ENCODE measurements at regions not wholly inside any gene's neighbourhood (a gene's known extent, or its start where the extent isn't known, plus 50 kb on each side); places are given as distances from the start of the nearest gene placed in this dataset.

- Histone ChIP-seq H3K18ac (ENCODE audit: insufficient read length, low read depth, low read length) (no peak overlapping the region), H4K91ac (ENCODE audit: insufficient read length, low read depth, low read length) (no peak overlapping the region), H2AFZ (ENCODE audit: low read length) (no peak overlapping the region), H3K9ac (ENCODE audit: extremely low read depth, insufficient read length, low read length) (no peak overlapping the region), H4K5ac (ENCODE audit: insufficient read length, low read depth, low read length) (no peak overlapping the region), H3K4me2 (ENCODE audit: insufficient read depth, insufficient read length, low read length) (no peak overlapping the region), H3T11ph (ENCODE audit: low read length) (no peak overlapping the region), H2BK12ac (ENCODE audit: insufficient read length, low read depth, low read length) (no peak overlapping the region), H2AK5ac (ENCODE audit: insufficient read length, low read length) (no peak overlapping the region), H4K8ac (replicated peaks; ENCODE audit: insufficient read length, low read depth, low read length) (no peak overlapping the region), H3K79me1 (ENCODE audit: insufficient read depth, low read depth, low read length, poor library complexity, severe bottlenecking) (no peaks in the 10 kb centered on the region), H3K4ac (ENCODE audit: low read depth, low read length) (no peak overlapping the region), H2BK15ac (ENCODE audit: low read depth, low read length) (no peak overlapping the region), H3K27me3 (ENCODE audit: insufficient read depth, low read length) (no peaks in the 10 kb centered on the region), H3K9me3 (ENCODE audit: control insufficient read depth, low read depth, low read length) (no peaks in the 10 kb centered on the region), H2BK5ac (ENCODE audit: insufficient read length, low read length) (no peak overlapping the region), H3K14ac (ENCODE audit: insufficient read depth, low read length) (no peak overlapping the region), H4K20me1 (ENCODE audit: control insufficient read depth, insufficient read depth, insufficient read length) (no peaks in the 10 kb centered on the region), H2BK20ac (ENCODE audit: low read depth, low read length, poor library complexity, severe bottlenecking) (no peak overlapping the region), H3K4me1 (ENCODE audit: insufficient read depth, low read length) (peaks cover 5% of the 10 kb centered on the region), H3K79me2 (ENCODE audit: insufficient read depth, low read length) (no peaks in the 10 kb centered on the region; the same call in 1 of the 2 replicates), H2BK120ac (ENCODE audit: low read depth, low read length, poor library complexity, severe bottlenecking) (no peak overlapping the region), H3K23ac (ENCODE audit: insufficient read length, low read depth, low read length) (no peak overlapping the region), H3K27ac (ENCODE audit: insufficient read length, low read depth, low read length) (no peak overlapping the region), H3K23me2 (ENCODE audit: insufficient read length, low read depth, low read length, poor library complexity, severe bottlenecking) (no peaks in the 10 kb centered on the region), H3K56ac (ENCODE audit: insufficient read length, low read depth, low read length) (no peak overlapping the region)
- DNase-seq, result no peak
- WGBS (ENCODE audit: extremely low coverage, insufficient read length, low lambda C conversion rate), result no CpG with 5 or more reads among the region's 2 CpGs
- TF ChIP-seq, protein P1, sequence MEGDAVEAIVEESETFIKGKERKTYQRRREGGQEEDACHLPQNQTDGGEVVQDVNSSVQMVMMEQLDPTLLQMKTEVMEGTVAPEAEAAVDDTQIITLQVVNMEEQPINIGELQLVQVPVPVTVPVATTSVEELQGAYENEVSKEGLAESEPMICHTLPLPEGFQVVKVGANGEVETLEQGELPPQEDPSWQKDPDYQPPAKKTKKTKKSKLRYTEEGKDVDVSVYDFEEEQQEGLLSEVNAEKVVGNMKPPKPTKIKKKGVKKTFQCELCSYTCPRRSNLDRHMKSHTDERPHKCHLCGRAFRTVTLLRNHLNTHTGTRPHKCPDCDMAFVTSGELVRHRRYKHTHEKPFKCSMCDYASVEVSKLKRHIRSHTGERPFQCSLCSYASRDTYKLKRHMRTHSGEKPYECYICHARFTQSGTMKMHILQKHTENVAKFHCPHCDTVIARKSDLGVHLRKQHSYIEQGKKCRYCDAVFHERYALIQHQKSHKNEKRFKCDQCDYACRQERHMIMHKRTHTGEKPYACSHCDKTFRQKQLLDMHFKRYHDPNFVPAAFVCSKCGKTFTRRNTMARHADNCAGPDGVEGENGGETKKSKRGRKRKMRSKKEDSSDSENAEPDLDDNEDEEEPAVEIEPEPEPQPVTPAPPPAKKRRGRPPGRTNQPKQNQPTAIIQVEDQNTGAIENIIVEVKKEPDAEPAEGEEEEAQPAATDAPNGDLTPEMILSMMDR (conservative IDR thresholded peaks at IDR 0.05), result no peak
- Mint-ChIP-seq H3K36me3 (ENCODE audit: insufficient read depth in 1 of 3, low read depth in 3 of 3) (no peaks in the 10 kb centered on the region), H3K27ac (no peak overlapping the region), H3K4me1 (peaks cover 15 to 31% of the 10 kb centered on the region in 2 experiments), H3K4me3 (no peak overlapping the region), H3K27me3 (ENCODE audit: low read depth) (no peaks in the 10 kb centered on the region), H3K9me3 (no peaks in the 10 kb centered on the region)
These were observed 68.3 kb upstream of the IFNE start for GRCh38 chr9:21550392-21550791.

Measured in H9 (cell line).